ENCODE measurements at regions not wholly inside any gene's neighbourhood (a gene's known extent, or its start where the extent isn't known, plus 50 kb on each side); places are given as distances from the start of the nearest gene placed in this dataset.

DNA sequence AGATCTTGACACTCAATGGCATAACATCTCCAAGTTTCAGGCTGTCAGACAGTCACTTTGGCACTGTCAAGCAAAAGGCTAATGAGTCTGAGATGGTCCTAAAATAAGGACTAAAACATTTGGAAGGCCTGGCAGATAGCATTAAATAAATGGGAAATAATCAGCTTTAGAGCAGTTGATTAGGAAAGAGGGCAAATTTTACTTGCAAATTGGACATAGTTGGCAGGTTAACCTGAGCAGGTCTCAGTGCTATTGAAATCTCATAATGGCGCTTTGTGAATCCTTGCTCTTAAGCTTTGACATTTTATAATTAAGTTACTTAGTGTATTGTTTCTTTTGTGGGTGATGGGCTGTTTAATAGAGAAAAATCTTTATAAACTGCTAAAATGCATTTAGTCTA, 1003.1 kb upstream of the GBE1 start:
- no CpG with 5 or more reads among the region's 1 CpG for WGBS (ENCODE audit: insufficient coverage)
- H3K36me3 Mint-ChIP-seq = no peaks in the 10 kb centered on the region

DNA sequence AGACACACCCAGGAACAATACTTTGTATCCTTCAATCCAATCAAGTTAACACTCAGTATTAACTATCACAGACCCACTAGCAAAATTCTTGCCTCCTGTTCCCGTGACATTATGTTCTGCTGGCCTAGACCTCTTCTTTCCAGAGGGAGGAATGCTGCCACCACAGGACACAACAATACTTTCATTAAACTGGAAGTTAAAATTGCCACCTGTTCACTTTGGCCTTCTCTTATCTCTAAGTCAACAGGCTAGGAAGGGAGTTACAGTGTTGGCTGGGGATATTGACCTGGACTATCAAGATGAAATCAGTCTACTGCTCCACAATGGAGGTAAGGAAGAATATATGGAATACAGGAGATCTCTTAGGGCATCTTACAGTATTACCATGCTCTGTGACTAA, 1000.4 kb upstream of the GBE1 start:
- Histone ChIP-seq H2AFZ (ENCODE audit: insufficient read depth, low read depth, low read length, poor library complexity, severe bottlenecking) (no peak overlapping the region), H3K27ac (ENCODE audit: low read depth in 1 of 2, low read length in 2 of 2) (no peak overlapping the region), H3K79me2 (ENCODE audit: insufficient read depth, low read length) (no peaks in the 10 kb centered on the region), H3K9me3 (replicated peaks in 1 of 2; ENCODE audit: control insufficient read depth in 1 of 2, insufficient read depth in 1 of 2, low read length in 2 of 2) (peaks cover 0 to 10% of the 10 kb centered on the region in 2 donors), H3K4me3 (replicated peaks in 1 of 3; ENCODE audit: low read depth in 2 of 3, low read length in 3 of 3) (no peak overlapping the region), H3K27me3 (ENCODE audit: control insufficient read depth in 2 of 2, insufficient read depth in 2 of 2, low read length in 2 of 2) (no peaks in the 10 kb centered on the region), H3K36me3 (replicated peaks in 1 of 2; ENCODE audit: control insufficient read depth in 1 of 2, insufficient read depth in 2 of 2, low read length in 2 of 2) (no peaks in the 10 kb centered on the region), H3K9ac (ENCODE audit: insufficient read depth, low read length, poor library complexity, severe bottlenecking) (no peak overlapping the region), H4K20me1 (ENCODE audit: insufficient read depth, low read length) (no peaks in the 10 kb centered on the region), H3K4me1 (ENCODE audit: control insufficient read depth in 1 of 2, insufficient read depth in 2 of 2, low read length in 2 of 2) (no peaks in the 10 kb centered on the region), H3K4me2 (replicated peaks; ENCODE audit: extremely low read depth, low read length, poor library complexity, severe bottlenecking) (no peak overlapping the region)
- Mint-ChIP-seq H3K36me3 (no peaks in the 10 kb centered on the region), H3K27me3 (ENCODE audit: low read depth in 3 of 3) (no peaks in the 10 kb centered on the region), H3K27ac (no peak overlapping the region), H3K4me1 (no peaks in the 10 kb centered on the region), H3K9me3 (peaks cover 0 to 17% (median 4%) of the 10 kb centered on the region in 7 donors), H3K4me3 (no peak overlapping the region)
- intact Hi-C loops (cut with micrococcal nuclease) = no loop called here
- TF ChIP-seq, protein P1, sequence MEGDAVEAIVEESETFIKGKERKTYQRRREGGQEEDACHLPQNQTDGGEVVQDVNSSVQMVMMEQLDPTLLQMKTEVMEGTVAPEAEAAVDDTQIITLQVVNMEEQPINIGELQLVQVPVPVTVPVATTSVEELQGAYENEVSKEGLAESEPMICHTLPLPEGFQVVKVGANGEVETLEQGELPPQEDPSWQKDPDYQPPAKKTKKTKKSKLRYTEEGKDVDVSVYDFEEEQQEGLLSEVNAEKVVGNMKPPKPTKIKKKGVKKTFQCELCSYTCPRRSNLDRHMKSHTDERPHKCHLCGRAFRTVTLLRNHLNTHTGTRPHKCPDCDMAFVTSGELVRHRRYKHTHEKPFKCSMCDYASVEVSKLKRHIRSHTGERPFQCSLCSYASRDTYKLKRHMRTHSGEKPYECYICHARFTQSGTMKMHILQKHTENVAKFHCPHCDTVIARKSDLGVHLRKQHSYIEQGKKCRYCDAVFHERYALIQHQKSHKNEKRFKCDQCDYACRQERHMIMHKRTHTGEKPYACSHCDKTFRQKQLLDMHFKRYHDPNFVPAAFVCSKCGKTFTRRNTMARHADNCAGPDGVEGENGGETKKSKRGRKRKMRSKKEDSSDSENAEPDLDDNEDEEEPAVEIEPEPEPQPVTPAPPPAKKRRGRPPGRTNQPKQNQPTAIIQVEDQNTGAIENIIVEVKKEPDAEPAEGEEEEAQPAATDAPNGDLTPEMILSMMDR (IDR thresholded peaks at IDR 0.05) = no peak
- 60% methylated on average over 1 of the region's 1 CpG for WGBS (ENCODE audit: insufficient coverage)
- no peak for DNase-seq

More for the DNA sequence above, 1003.1 kb upstream of the GBE1 start:
- TF ChIP-seq, protein P1 (IDR thresholded peaks at IDR 0.05) = no peak
- intact Hi-C loops (cut with micrococcal nuclease) = no loop called here
- Histone ChIP-seq H2AFZ (ENCODE audit: insufficient read depth, low read depth, low read length, poor library complexity, severe bottlenecking) (no peak overlapping the region), H3K4me2 (replicated peaks; ENCODE audit: extremely low read depth, low read length, poor library complexity, severe bottlenecking) (no peak overlapping the region), H3K79me2 (ENCODE audit: insufficient read depth, low read length) (no peaks in the 10 kb centered on the region), H4K20me1 (ENCODE audit: insufficient read depth, low read length) (no peaks in the 10 kb centered on the region), H3K27me3 (ENCODE audit: control insufficient read depth in 2 of 2, insufficient read depth in 2 of 2, low read length in 2 of 2) (no peaks in the 10 kb centered on the region), H3K27ac (ENCODE audit: low read depth in 1 of 2, low read length in 2 of 2) (no peak overlapping the region), H3K4me3 (replicated peaks in 1 of 3; ENCODE audit: low read depth in 2 of 3, low read length in 3 of 3) (no peak overlapping the region), H3K36me3 (replicated peaks in 1 of 2; ENCODE audit: control insufficient read depth in 1 of 2, insufficient read depth in 2 of 2, low read length in 2 of 2) (no peaks in the 10 kb centered on the region), H3K4me1 (ENCODE audit: control insufficient read depth in 1 of 2, insufficient read depth in 2 of 2, low read length in 2 of 2) (no peaks in the 10 kb centered on the region), H3K9me3 (replicated peaks in 1 of 2; ENCODE audit: control insufficient read depth in 1 of 2, insufficient read depth in 1 of 2, low read length in 2 of 2) (peaks cover 0 to 10% of the 10 kb centered on the region in 2 donors), H3K9ac (ENCODE audit: insufficient read depth, low read length, poor library complexity, severe bottlenecking) (no peak overlapping the region)
- no peak for DNase-seq
- H3K9me3 Mint-ChIP-seq = peaks cover 0 to 15% (median 0%) of the 10 kb centered on the region in 7 donors
- H3K27ac Mint-ChIP-seq = no peak overlapping the region
- H3K27me3 Mint-ChIP-seq (ENCODE audit: low read depth in 3 of 3) = no peaks in the 10 kb centered on the region
- no peaks in the 10 kb centered on the region for H3K4me1 Mint-ChIP-seq
- no peak overlapping the region for H3K4me3 Mint-ChIP-seq

All from CD14-positive monocyte (primary cell).